B cell (primary cell): ENCODE measurements at regions not wholly inside any gene's neighbourhood (a gene's known extent, or its start where the extent isn't known, plus 50 kb on each side); places are given as distances from the start of the nearest gene placed in this dataset.

Source experiments
- ATAC-seq: fragments of 200-7000 bp; cut with Tn5 transposase; one replicate; pipeline ENCODE4 v1.10.0; 2021; ENCODE audit warnings: low read depth, mild to moderate bottlenecking, moderate number of reproducible peaks, moderate library complexity
- CTCF ChIA-PET: fragments of 350-600 bp; sonication (Branson Sonifier 250); formaldehyde crosslinking; loops from one replicate; lab custom pipeline; 2021; ENCODE audit warnings: antibody characterized with exemption, inconsistent platforms; lab: Charles Lee
- POLR2A ChIA-PET: fragments of 350-600 bp; sonication (Branson Sonifier 250); formaldehyde crosslinking; loops from one replicate; lab custom pipeline; 2021; ENCODE audit warnings: antibody characterized with exemption; lab: Charles Lee
- DNase-seq: peaks from one replicate; pipeline ENCODE4 v3.0.0; 2013
- H2AFZ ChIP-seq: 2 replicates; pipeline ENCODE4 v1.6.1; 2012; ENCODE audit warnings: mild to moderate bottlenecking, low read depth, low read length; ENCODE audit not compliant: insufficient read depth, poor library complexity, severe bottlenecking
- H3K27ac ChIP-seq, 2 donors: 1 replicate in 1 of 2; 2 replicates in 1 of 2; pipeline ENCODE4 v1.5.1; 2012 to 2013; ENCODE audit warnings: low read length in 2 of 2, mild to moderate bottlenecking in 2 of 2, moderate library complexity in 1 of 2
- H3K27me3 ChIP-seq, 4 experiments: fragments of 200-600 bp in 1 of 4; sonication (generic) in 1 of 4; replicated peaks in 1 of 4; 1 replicate in 2 of 4; 2 replicates in 2 of 4; pipeline versions ENCODE4 v1.6.1 to v1.7.0; 2013 to 2016; ENCODE audit warnings: low read length in 3 of 4, mild to moderate bottlenecking in 2 of 4, mixed read lengths in 1 of 4, moderate library complexity in 1 of 4; ENCODE audit not compliant: insufficient read depth in 4 of 4, control insufficient read depth in 3 of 4; ENCODE audit errors: control extremely low read depth in 1 of 4
- H3K36me3 ChIP-seq, 2 experiments: replicated peaks in 1 of 2; 1 replicate in 1 of 2; 2 replicates in 1 of 2; pipeline versions ENCODE4 v1.6.1 to v1.7.1; 2013; ENCODE audit warnings: low read length in 1 of 2; ENCODE audit not compliant: insufficient read depth in 2 of 2, control insufficient read depth in 1 of 2; ENCODE audit errors: control extremely low read depth in 1 of 2, extremely low read depth in 1 of 2
- H3K4me1 ChIP-seq, 2 donors: fragments of 200-600 bp in 1 of 2; sonication (generic) in 1 of 2; 1 replicate in 1 of 2; 2 replicates in 1 of 2; pipeline versions ENCODE4 v1.5.1 to v1.6.1; 2013 to 2017; ENCODE audit warnings: low read length in 2 of 2; ENCODE audit not compliant: control insufficient read depth in 2 of 2, insufficient read depth in 2 of 2
- H3K4me2 ChIP-seq: replicated peaks from 2 replicates; pipeline ENCODE3; 2012; ENCODE audit warnings: mild to moderate bottlenecking, low read depth, low read length; ENCODE audit not compliant: poor library complexity, severe bottlenecking
- H3K4me3 ChIP-seq, 5 experiments: fragments of 200-600 bp in 1 of 5; sonication (generic) in 1 of 5; 1 replicate in 3 of 5; 2 replicates in 2 of 5; pipeline versions ENCODE4 v1.5.1 to v1.7.0; 2011 to 2016; ENCODE audit warnings: low read length in 4 of 5, mild to moderate bottlenecking in 4 of 5, low read depth in 2 of 5, control low read depth in 1 of 5, moderate library complexity in 1 of 5; ENCODE audit not compliant: insufficient read depth in 1 of 5; ENCODE audit errors: control extremely low read depth in 1 of 5, extremely low read depth in 1 of 5
- H3K79me2 ChIP-seq: fragments of 200-600 bp; sonication (generic); one replicate; pipeline ENCODE4 v1.6.0; 2016; ENCODE audit warnings: low read length; ENCODE audit not compliant: control insufficient read depth, insufficient read depth
- H3K9ac ChIP-seq: fragments of 200-600 bp; sonication (generic); 2 replicates; pipeline ENCODE4 v1.6.1; 2017; ENCODE audit warnings: mild to moderate bottlenecking, low read length, moderate library complexity
- H3K9me3 ChIP-seq, 3 donors: one replicate each; pipeline versions ENCODE4 v1.6.1 to v1.7.1; 2013; ENCODE audit warnings: low read length in 2 of 3; ENCODE audit not compliant: control insufficient read depth in 2 of 3, insufficient read depth in 1 of 3; ENCODE audit errors: control extremely low read depth in 1 of 3
- H4K20me1 ChIP-seq: 2 replicates; pipeline ENCODE4 v1.6.0; 2012; ENCODE audit warnings: mild to moderate bottlenecking, low read length; ENCODE audit not compliant: insufficient read depth, control insufficient read depth, poor library complexity, severe bottlenecking
- H3K27ac Mint-ChIP-seq: one replicate; pipeline ENCODE4 v1.8.0; 2021; ENCODE audit warnings: mixed read lengths
- H3K27me3 Mint-ChIP-seq: one replicate; pipeline ENCODE4 v1.8.0; 2021; ENCODE audit warnings: mixed read lengths
- H3K4me1 Mint-ChIP-seq: one replicate; pipeline ENCODE4 v1.8.0; 2021; ENCODE audit warnings: mixed read lengths
- H3K4me3 Mint-ChIP-seq: one replicate; pipeline ENCODE4 v1.8.0; 2021; ENCODE audit warnings: mixed read lengths
- H3K9me3 Mint-ChIP-seq: one replicate; pipeline ENCODE4 v1.8.0; 2022; ENCODE audit warnings: mixed read lengths; ENCODE audit not compliant: insufficient read depth
- CTCF ChIP-seq: fragments of 200-600 bp; IDR thresholded peaks from one replicate; pipeline ENCODE4 v1.8.0; 2022; ENCODE audit warnings: antibody characterized with exemption, mild to moderate bottlenecking
- EZH2 ChIP-seq: IDR thresholded peaks from 2 replicates; pipeline ENCODE4 v1.6.1; 2012; ENCODE audit warnings: borderline replicate concordance, low read depth, mild to moderate bottlenecking, moderate library complexity, low read length; ENCODE audit not compliant: insufficient read depth, poor library complexity, severe bottlenecking
- WGBS: methylation state at CpG from one replicate; pipeline ENCODE4 v1.1.5; 2013; ENCODE audit warnings: missing lambda C conversion rate; ENCODE audit not compliant: insufficient coverage; 5-methylcytosine and 5-hydroxymethylcytosine counted together
- intact Hi-C: fragments of 100-400 bp; cut with micrococcal nuclease; formaldehyde crosslinking; loops from one replicate; pipeline ENCODE4 v1.10.0; 2022

GRCh38 chr13:88883741-88884140 is 1212.6 kb downstream of the SLITRK5 start:
- no peak for TF ChIP-seq EZH2
- no peak for TF ChIP-seq CTCF
- Histone ChIP-seq H3K4me1 (no peaks in the 10 kb centered on the region), H3K79me2 (no peaks in the 10 kb centered on the region), H3K27me3 (no peaks in the 10 kb centered on the region), H2AFZ (no peak overlapping the region), H4K20me1 (no peaks in the 10 kb centered on the region), H3K36me3 (no peaks in the 10 kb centered on the region), H3K9ac (no peak overlapping the region), H3K27ac (no peak overlapping the region), H3K4me3 (no peak overlapping the region), H3K9me3 (peaks cover 0 to 4% (median 0%) of the 10 kb centered on the region in 3 donors), H3K4me2 (no peak overlapping the region)
- Mint-ChIP-seq H3K27me3 (no peaks in the 10 kb centered on the region), H3K27ac (no peak overlapping the region), H3K4me1 (no peaks in the 10 kb centered on the region), H3K4me3 (no peak overlapping the region), H3K9me3 (peaks cover 9% of the 10 kb centered on the region)
- CTCF ChIA-PET: no interaction called here
- intact Hi-C loops: no loop called here
- POLR2A ChIA-PET: no interaction called here
- ATAC-seq (no peak), DNase-seq (no peak)

- Histone ChIP-seq H3K9ac (no peak overlapping the region), H3K4me2 (no peak overlapping the region), H3K27me3 (no peaks in the 10 kb centered on the region), H3K4me1 (no peaks in the 10 kb centered on the region), H3K4me3 (no peak overlapping the region), H2AFZ (no peak overlapping the region), H3K36me3 (no peaks in the 10 kb centered on the region), H3K9me3 (peaks cover 0 to 8% (median 0%) of the 10 kb centered on the region in 3 donors), H3K79me2 (no peaks in the 10 kb centered on the region), H3K27ac (no peak overlapping the region), H4K20me1 (no peaks in the 10 kb centered on the region)
- DNase-seq (no peak), ATAC-seq (no peak)
- ChIA-PET CTCF (no interaction called here), POLR2A (no interaction called here)
- Mint-ChIP-seq H3K9me3 (no peaks in the 10 kb centered on the region), H3K27ac (no peak overlapping the region), H3K27me3 (no peaks in the 10 kb centered on the region), H3K4me1 (no peaks in the 10 kb centered on the region), H3K4me3 (no peak overlapping the region)
- WGBS: 94% methylated on average over 9 of the region's 11 CpGs
- intact Hi-C loops: no loop called here
- no peak for TF ChIP-seq EZH2
Measured at GRCh38 chr13:88887045-88887662, 1216.0 kb downstream of the SLITRK5 start.
